Stimulated activated CD4-positive, alpha-beta T cell treated with anti-CD3 and anti-CD28 coated beads, TNF-alpha, amount 100 ng/mL, for 1 hour (primary cell): ENCODE measurements at regions not wholly inside any gene's neighbourhood (a gene's known extent, or its start where the extent isn't known, plus 50 kb on each side); places are given as distances from the start of the nearest gene placed in this dataset.

Source experiments
- DNase-seq, 3 donors: peaks; one replicate each; pipeline ENCODE4 v3.0.0-alpha.2; 2020; ENCODE audit warnings: low read depth in 3 of 3, low spot score in 1 of 3

DNA sequence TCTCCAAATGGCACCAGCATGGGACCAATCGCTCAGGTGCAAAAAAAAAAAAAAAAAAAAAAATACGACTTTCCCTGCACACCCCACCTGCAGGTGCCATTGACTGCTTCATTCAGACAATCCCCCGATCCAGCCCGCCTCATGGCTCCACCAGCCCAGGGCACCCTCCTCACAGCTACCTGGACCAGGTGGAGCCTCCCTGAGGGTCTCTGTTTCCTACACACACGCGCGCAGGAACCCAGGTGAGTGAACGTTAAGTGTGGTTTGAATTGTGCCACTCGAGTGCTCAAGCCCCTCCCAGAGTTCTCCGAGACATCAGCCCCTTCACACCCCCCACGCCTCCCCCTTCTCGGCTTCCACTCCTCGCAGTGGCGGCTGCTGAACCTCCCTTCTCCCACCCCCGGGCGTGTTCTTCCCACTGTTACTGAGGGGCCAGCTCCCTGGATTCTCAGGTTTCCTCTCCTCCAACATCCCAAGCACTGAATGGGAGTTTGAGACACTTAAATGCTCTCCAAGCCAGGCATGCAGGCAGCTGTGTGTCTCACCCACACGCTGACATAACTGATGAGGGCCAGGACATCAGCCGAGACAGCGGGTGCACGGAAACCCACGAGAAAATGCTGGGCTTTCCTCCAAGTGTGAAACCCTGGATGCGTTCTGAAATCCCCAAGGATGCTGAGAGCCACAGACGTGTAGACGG is 88.8 kb upstream of the SNTG2 start:
- no peak for DNase-seq

- no peak for DNase-seq
These were observed 90.3 kb upstream of the SNTG2 start for GRCh38 chr2:860259-860855.

- no peak for DNase-seq
These were observed 92.0 kb upstream of the SNTG2 start for GRCh38 chr2:858646-859045.

- no peak for DNase-seq
These were observed 92.7 kb upstream of the SNTG2 start for GRCh38 chr2:857937-858336.

DNA sequence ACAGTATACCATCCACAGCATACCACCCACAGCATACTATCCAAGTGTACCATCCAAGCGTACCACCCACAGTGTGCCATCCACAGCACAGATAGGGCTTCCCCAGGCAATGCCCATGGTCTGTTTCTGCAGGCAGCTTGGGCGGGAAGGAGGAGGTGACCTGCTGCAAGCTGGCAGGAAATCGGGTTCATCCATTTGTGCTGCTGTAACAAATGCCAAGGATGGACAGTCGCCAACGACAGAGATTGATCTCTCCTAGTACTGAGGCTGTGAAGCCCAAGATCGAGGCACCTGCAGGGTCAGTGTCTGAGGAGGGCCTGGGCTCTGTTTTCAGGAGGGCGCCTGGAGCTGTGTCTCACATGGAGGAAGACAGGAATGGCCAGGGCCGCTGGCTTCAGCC is 93.6 kb upstream of the SNTG2 start:
- no peak for DNase-seq

DNA sequence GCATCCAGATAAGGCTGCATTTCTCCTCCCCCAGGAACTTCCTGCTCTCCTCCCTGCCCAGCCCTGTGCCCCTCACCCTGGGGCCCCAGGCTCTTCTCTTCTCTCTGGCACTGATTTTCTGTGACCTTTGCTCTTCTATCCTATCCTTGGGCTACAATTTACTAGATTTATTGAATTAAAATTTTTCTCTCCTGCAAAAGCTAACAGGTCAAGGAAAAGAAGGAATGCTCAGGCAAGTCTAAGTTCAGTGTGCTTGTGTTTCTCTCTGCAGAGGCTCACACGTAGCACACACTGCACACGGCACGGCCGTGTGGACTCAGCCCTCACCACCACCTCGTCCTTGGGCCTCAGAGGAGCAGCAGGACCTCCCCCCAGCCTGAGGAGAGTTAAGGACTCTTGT is 94.2 kb upstream of the SNTG2 start:
- no peak for DNase-seq

GRCh38 chr2:856041-856440 is 94.6 kb upstream of the SNTG2 start:
- DNase-seq, result no peak

GRCh38 chr2:855177-855576 is 95.5 kb upstream of the SNTG2 start:
- no peak for DNase-seq

- peak in 1 of 3 donors; percentile 9 for DNase-seq
These were observed 96.2 kb upstream of the SNTG2 start for GRCh38 chr2:854460-854859.

- DNase-seq, result no peak
These were observed 97.3 kb upstream of the SNTG2 start for GRCh38 chr2:853203-853870.

DNA sequence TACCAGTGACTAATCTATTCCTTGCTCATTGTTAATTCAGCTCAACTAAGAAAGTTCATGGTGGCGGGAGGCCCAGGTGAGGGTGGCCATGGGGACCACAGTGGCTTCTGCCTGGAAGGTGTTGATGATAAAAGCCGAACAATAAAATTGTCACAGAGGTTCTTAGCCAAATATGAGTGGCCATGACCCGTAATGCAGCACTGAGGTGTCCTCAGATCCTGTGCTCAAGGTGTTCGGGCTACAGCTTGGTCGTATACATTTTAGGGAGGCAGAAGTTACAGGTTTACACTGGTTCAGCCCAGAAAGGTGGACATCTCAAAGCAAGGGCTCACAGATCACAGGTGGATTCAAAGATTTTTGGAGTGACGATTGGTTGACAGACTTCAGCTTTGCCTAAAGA is 98.5 kb upstream of the SNTG2 start:
- no peak for DNase-seq

DNA sequence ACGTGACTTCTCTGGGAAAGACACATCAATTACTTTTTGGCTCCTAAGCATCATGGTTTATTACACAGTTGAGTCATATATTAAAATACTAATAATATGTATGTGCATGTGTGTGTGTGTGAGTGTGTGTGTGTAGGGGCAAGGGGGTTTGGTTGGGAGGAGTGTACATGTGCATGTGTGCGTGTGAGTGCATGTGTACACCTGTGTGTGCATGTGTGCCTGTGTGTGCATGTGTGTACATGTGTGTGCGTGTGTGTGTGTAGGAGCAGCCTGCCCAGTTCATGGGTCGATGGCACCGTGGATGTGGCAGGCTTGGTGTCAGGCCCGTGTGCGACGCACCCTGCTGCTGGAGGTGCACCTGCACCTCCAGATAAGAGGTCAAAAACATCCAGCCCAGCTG is 99.0 kb upstream of the SNTG2 start:
- no peak for DNase-seq

DNA sequence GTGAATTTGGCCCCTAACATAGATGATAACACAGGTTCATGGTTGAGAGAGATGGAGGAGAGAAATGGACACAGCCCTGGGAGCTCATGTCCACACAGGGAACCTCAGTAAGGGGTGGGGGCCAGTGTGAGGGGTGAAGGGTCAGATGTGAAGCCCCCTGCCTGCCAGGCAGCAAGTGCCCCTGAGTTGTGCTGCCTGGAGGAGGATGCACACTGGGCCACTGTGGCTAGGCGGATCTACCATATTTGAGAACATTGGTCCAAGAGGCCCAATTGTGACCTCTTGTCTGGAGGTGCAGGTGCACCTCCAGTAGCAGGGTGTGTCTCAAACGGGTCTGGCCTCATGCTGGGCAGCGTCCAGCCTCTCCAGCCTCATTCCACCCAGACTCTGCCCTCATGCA is 99.6 kb upstream of the SNTG2 start:
- DNase-seq, result no peak

DNA sequence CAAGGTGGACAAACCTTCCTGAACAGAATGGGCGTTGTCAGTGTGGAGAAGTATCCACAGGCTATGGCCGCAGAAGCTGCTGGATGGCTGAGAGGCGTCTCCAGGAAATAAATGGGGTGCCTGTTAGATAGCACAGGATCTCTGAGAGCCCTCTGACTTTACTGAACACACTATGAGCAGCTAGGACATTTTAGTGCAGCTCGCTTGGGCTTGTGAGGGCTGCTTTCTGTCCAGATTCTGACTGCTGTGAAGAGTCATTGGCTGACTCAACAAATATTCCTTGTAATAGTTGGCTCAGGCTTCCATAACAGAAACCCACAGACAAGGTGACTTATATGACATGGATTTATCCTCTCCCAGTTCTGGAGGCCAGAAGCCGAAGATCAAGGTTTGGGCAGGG is 100.2 kb upstream of the SNTG2 start:
- DNase-seq, result no peak

DNA sequence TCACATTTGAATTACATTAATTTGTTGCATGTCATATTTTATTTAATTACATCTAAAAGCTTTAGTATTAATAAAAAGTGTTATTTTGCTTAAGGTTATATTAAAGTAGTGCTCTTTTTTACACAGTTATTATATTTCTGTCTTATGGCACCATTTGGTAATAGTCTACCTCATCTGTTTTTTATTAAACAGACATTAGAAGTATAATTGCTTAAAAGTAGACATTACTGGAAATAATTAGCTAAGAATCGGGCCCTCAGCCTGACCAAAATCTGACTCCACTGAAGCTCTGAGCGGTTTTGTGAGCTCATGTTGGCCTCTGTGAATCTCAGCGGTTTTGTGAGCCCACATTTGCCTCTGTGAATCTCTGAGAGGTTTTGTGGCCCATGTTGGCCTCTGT is 102.5 kb upstream of the SNTG2 start:
- no peak for DNase-seq

DNA sequence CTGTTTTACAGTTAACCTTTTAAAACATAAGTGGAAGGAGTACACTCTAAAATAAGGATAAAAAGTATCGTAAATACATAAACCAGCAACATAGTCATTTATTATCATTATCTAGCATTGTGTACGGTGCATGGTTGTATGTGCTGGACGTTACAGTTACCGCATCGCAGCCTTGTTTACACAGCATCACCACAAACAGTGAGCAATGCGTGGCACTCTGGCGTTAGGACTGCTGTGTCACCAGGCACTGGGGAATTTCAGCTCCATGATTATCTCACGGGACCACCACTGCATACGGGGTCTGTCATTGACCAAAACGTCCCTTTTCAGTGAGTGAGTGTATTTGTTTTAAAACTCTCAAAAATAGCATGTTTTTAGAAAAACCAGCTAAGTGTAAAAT is 103.0 kb upstream of the SNTG2 start:
- no peak for DNase-seq

DNA sequence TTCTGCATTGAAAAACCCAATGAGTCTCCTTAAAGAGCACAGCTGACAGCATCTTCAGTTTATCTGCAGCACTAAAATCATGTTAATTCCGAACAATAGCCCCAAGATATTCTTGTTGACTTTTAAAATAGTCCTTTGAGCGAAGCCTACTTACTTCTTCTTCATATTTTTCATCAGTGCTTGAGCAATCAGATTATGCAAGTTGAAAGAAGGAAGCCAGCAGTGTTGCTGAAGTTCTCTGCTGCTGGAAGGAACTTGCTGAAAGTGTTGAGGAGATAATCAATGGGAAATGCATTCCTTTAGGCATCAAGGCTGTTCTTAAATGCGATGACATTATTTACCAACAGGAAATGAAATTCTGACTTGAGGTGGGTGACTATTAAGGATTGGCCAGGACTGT is 105.9 kb upstream of the SNTG2 start:
- no peak for DNase-seq

- DNase-seq, result no peak
These were observed 108.4 kb upstream of the SNTG2 start for GRCh38 chr2:842151-842803.

DNA sequence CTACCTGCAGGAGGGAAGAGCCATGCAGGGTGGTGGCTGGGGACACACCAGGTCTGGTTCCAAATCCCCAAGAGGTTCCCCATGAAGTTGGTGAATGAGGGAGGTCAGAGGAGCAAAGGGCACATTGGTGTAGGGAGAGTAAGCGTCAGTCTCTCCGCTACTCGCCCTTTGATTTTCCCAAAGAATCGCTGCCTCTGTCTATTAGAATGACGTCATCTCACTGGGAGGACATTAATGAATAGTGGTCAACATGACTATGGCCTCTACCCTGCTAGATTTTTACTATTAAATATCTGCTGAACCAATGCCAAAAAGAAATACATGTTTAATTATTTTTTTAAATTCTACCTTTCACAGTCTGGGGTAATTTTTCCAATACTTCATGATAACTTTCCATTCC is 109.6 kb upstream of the SNTG2 start:
- no peak for DNase-seq

DNA sequence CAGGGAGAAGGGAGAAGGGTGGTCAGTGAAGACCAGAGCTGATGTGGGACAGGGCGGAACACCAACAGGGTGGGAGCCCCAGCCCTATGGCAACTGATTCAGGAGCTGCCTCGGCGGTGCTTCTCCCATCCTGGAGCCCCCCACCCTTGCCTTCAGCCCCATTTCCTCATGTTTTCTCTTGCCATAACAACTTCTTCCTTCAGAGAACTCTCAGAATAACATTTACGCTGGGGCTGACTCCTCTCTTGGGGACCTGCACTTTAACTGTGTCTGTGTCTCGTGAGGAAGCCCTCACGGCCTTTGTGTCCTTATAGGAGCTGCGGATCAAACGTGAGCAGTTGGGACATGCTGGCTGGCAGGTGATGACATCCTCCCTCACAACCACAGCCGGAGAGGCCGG is 116.4 kb upstream of the SNTG2 start:
- DNase-seq, result no peak

- DNase-seq, result no peak
These were observed 117.5 kb upstream of the SNTG2 start for GRCh38 chr2:833180-833579.

DNA sequence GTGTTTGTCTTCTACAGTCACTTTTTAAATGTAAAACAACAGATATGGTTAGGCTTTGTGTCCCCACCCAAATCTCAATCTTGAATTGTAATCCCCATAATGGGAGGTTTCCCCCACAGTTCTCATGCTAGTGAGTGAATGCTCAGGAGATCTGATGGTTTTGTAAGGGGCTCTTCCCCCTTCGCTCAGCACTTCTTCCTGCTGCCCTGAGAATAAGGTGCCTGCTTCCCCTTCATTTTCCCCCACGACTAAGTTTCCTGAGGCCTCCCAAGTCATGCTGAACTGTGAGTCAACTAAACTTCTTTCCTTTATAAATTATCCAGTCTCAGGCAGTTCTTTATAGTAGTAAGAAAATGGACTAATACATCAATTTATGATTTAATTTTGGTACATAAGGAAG is 118.0 kb upstream of the SNTG2 start:
- DNase-seq, result no peak
